GM12891 (cell line): ENCODE measurements at regions not wholly inside any gene's neighbourhood (a gene's known extent, or its start where the extent isn't known, plus 50 kb on each side); places are given as distances from the start of the nearest gene placed in this dataset.

Experiments used
- POLR2A ChIP-seq: IDR thresholded peaks from 2 replicates; pipeline ENCODE4 v1.6.1; 2011; ENCODE audit warnings: low read depth, low read length, control low read depth
- TAF1 ChIP-seq: IDR thresholded peaks from 2 replicates; pipeline ENCODE4 v1.6.1; 2011; ENCODE audit warnings: low read depth, low read length, control low read depth

DNA sequence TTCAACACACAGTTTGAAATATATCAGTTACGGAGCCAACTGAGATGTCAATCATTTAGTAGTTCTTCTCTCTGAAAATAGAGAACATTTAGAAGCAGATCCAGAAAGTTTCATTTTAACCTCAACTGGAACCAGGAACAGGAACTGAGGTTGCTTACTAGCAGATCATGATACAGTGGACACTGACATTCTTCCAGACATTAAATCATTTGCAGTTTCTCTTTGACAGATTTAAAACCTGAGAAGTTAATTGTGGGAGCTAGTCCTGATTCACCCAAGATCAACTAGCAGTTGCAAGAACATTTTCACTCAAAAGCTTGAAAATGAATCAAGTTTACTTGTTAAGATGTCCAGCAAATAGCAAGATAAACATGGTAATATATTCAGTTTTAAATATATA, 135.4 kb downstream of the SLC17A6 start:
- TF ChIP-seq TAF1 (no peak), POLR2A (no peak)
